Breast epithelium (tissue), 4 donors: ENCODE measurements at regions not wholly inside any gene's neighbourhood (a gene's known extent, or its start where the extent isn't known, plus 50 kb on each side); places are given as distances from the start of the nearest gene placed in this dataset.

Experiments used
- DNase-seq, 2 donors: peaks; one replicate each; pipeline ENCODE4 v3.0.0-alpha.2; 2019; ENCODE audit warnings: low spot score in 2 of 2
- H3K27ac ChIP-seq, 2 donors: fragments of 200-600 bp; sonication (generic) in 1 of 2; one replicate each; pipeline ENCODE4 v1.5.1; 2016 to 2019; ENCODE audit warnings: mild to moderate bottlenecking in 1 of 2
- H3K27me3 ChIP-seq, 2 donors: fragments of 200-600 bp; sonication (generic) in 1 of 2; one replicate each; pipeline versions ENCODE4 v1.5.1 to v1.6.0; 2017 to 2019; ENCODE audit warnings: control low read depth in 1 of 2, mild to moderate bottlenecking in 1 of 2
- H3K36me3 ChIP-seq: fragments of 200-600 bp; one replicate; pipeline ENCODE4 v1.5.1; 2019
- H3K4me1 ChIP-seq, 2 donors: fragments of 200-600 bp; sonication (generic); one replicate each; pipeline ENCODE4 v1.5.1; 2016 to 2019; ENCODE audit warnings: control low read depth in 1 of 2
- H3K4me3 ChIP-seq, 3 donors: fragments of 200-600 bp; sonication (generic); 1 replicate in 2 of 3; 2 replicates in 1 of 3; pipeline ENCODE4 v1.5.1; 2016 to 2019; ENCODE audit warnings: mild to moderate bottlenecking in 3 of 3, moderate library complexity in 2 of 3
- H3K9me3 ChIP-seq, 2 donors: fragments of 200-600 bp; sonication (generic) in 1 of 2; one replicate each; pipeline ENCODE4 v1.5.1; 2016 to 2019; ENCODE audit warnings: control low read depth in 1 of 2
- POLR2A ChIP-seq: fragments of 450-650 bp; IDR thresholded peaks from one replicate; pipeline ENCODE4 v1.6.1; 2016; ENCODE audit warnings: antibody characterized with exemption, mild to moderate bottlenecking, moderate library complexity
- POLR2AphosphoS5 ChIP-seq, 3 donors: sonication (generic); formaldehyde crosslinking; IDR thresholded peaks; one replicate each; pipeline ENCODE4 v1.6.1; 2017; ENCODE audit warnings: antibody characterized with exemption in 3 of 3
- intact Hi-C: fragments of 100-400 bp; cut with DNase I; formaldehyde crosslinking; loops from one replicate; pipeline ENCODE4 v1.15.1; 2023; ENCODE audit warnings: low total_unique reads
- TF ChIP-seq, protein P1 (sequence below), 3 donors: fragments of 450-650 bp; IDR thresholded peaks; one replicate each; pipeline ENCODE4 v1.5.1; 2016 to 2017; ENCODE audit warnings: antibody characterized with exemption in 3 of 3, mild to moderate bottlenecking in 3 of 3, moderate library complexity in 3 of 3

DNA sequence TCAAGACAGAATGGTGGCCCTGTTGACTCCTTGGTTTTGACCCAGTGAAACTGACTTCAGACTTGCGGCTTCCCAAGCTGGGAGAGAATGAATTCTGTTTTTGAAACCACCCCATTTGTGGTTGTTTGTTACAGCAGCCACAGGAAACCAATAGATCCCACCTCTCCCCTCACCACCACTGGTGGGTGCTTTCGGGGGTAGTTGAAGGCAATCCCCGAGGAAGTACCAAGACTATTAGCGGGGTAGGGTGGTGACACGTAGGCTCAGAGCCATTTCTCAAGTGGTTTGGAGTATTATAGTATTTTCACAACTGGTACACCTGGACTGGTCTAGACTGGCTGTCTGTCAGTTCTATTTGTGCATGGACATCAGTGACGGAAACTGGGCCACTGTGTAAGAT, 189.1 kb upstream of the RBPJ start:
- intact Hi-C loops: no loop called here
- H3K4me3 ChIP-seq: no peak overlapping the region
- H3K4me1 ChIP-seq: no peaks in the 10 kb centered on the region
- TF ChIP-seq POLR2A (no peak), POLR2AphosphoS5 (IDR thresholded peaks at IDR 0.05) (no peak)
- TF ChIP-seq, protein P1, sequence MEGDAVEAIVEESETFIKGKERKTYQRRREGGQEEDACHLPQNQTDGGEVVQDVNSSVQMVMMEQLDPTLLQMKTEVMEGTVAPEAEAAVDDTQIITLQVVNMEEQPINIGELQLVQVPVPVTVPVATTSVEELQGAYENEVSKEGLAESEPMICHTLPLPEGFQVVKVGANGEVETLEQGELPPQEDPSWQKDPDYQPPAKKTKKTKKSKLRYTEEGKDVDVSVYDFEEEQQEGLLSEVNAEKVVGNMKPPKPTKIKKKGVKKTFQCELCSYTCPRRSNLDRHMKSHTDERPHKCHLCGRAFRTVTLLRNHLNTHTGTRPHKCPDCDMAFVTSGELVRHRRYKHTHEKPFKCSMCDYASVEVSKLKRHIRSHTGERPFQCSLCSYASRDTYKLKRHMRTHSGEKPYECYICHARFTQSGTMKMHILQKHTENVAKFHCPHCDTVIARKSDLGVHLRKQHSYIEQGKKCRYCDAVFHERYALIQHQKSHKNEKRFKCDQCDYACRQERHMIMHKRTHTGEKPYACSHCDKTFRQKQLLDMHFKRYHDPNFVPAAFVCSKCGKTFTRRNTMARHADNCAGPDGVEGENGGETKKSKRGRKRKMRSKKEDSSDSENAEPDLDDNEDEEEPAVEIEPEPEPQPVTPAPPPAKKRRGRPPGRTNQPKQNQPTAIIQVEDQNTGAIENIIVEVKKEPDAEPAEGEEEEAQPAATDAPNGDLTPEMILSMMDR (IDR thresholded peaks at IDR 0.05): no peak
- no peaks in the 10 kb centered on the region for H3K27me3 ChIP-seq
- H3K9me3 ChIP-seq: no peaks in the 10 kb centered on the region
- no peaks in the 10 kb centered on the region for H3K36me3 ChIP-seq
- no peak for DNase-seq
- no peak overlapping the region for H3K27ac ChIP-seq

DNA sequence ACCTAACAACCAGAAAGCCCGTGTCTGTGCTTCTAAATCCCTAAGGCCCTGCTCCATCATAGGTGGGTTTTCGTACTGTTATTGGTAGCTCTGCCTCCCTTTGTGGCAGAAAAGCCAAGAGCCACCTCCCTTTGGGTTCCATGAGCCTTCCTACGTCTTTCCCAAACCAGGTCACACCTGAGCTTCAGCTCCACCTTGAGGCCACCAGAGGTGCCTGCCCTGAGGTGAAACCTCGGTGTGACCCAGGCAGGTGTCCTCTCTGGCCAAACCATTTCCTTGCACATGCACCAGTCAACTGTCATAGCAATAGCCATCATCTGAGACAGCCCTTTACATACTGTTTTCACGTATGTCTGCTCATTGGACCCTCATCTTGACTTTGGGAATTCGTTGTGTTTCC, 188.0 kb upstream of the RBPJ start:
- H3K27ac ChIP-seq: no peak overlapping the region
- H3K27me3 ChIP-seq: no peaks in the 10 kb centered on the region
- H3K9me3 ChIP-seq: no peaks in the 10 kb centered on the region
- no peaks in the 10 kb centered on the region for H3K36me3 ChIP-seq
- TF ChIP-seq POLR2AphosphoS5 (IDR thresholded peaks at IDR 0.05): no peak
- TF ChIP-seq POLR2A: no peak
- TF ChIP-seq, protein P1 (IDR thresholded peaks at IDR 0.05): no peak
- no peaks in the 10 kb centered on the region for H3K4me1 ChIP-seq
- no peak overlapping the region for H3K4me3 ChIP-seq
- intact Hi-C loops: no loop called here
- DNase-seq: no peak

DNA sequence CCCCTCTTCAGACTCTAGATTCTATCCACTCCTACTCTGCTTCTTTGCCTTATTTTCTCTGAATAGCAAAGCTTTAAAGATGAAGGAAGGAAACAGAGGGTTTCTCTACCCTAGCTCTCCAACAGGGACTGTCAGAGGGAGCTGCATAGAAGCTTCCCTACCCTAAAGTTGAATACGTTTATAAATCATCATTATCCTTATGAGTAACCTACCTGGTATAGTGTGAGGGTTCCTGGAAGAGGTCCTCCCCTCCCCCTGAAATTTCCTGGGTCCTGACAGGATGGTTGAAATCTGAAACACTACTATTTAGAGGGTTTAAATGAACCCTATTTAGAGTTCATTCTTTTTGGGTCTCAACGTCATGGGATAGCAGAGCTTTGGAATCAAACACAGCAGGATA, 187.0 kb upstream of the RBPJ start:
- TF ChIP-seq POLR2A (no peak), POLR2AphosphoS5 (IDR thresholded peaks at IDR 0.05) (no peak)
- TF ChIP-seq, protein P1 (IDR thresholded peaks at IDR 0.05): no peak
- Histone ChIP-seq H3K36me3 (no peaks in the 10 kb centered on the region), H3K27me3 (no peaks in the 10 kb centered on the region), H3K9me3 (no peaks in the 10 kb centered on the region), H3K4me1 (no peaks in the 10 kb centered on the region), H3K27ac (no peak overlapping the region), H3K4me3 (no peak overlapping the region)
- no peak for DNase-seq
- intact Hi-C loops: no loop called here

DNA sequence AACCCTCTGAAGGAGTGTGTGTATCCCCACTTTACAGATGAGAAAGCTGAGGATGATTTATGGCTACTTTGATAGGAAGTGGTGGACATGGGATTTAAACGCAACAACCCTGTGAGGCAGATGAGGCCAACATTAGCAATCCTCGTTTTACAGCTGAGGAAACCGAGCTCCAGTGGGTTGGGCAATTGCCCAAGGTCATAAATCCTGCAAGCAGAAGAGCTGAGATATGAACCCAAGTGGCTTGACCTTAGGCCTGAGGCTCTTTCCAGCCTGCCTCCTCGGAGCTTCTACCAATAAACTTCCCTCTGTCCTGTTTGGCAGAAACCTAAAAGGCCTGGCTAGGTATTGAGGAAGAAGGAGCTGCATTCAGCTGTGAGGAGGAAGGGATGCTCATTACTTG, 185.5 kb upstream of the RBPJ start:
- no peak overlapping the region for H3K27ac ChIP-seq
- no peak for TF ChIP-seq POLR2A
- no peak for TF ChIP-seq POLR2AphosphoS5 (IDR thresholded peaks at IDR 0.05)
- TF ChIP-seq, protein P1 (IDR thresholded peaks at IDR 0.05): no peak
- H3K36me3 ChIP-seq: no peaks in the 10 kb centered on the region
- no peaks in the 10 kb centered on the region for H3K4me1 ChIP-seq
- H3K4me3 ChIP-seq: no peak overlapping the region
- no peak for DNase-seq
- intact Hi-C loops: no loop called here
- no peaks in the 10 kb centered on the region for H3K27me3 ChIP-seq
- no peaks in the 10 kb centered on the region for H3K9me3 ChIP-seq

DNA sequence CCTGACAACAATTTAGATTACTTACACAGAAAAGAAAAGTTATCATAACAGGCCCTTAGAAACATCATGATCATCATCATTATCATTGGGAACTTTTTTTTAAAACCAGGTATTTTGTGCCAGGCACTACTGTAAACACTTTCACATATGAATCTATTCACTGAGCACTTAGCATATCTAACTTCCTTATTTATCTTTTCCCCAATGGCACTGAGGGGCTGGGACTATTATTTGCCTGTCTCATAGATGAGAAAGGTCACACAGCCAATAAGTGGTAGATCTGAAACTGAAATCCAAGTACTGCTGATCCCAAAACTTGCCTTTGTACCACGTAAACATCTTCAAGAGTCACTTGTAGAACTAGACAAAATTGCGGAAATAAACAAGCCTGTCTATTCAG, 184.2 kb upstream of the RBPJ start:
- no peak for DNase-seq
- Histone ChIP-seq H3K9me3 (no peaks in the 10 kb centered on the region), H3K4me3 (no peak overlapping the region), H3K27ac (no peak overlapping the region), H3K36me3 (no peaks in the 10 kb centered on the region), H3K4me1 (no peaks in the 10 kb centered on the region), H3K27me3 (no peaks in the 10 kb centered on the region)
- intact Hi-C loops: no loop called here
- TF ChIP-seq POLR2A (no peak), POLR2AphosphoS5 (IDR thresholded peaks at IDR 0.05) (no peak)
- TF ChIP-seq, protein P1 (IDR thresholded peaks at IDR 0.05): no peak
